PC-9 (cell line): ENCODE measurements at regions not wholly inside any gene's neighbourhood (a gene's known extent, or its start where the extent isn't known, plus 50 kb on each side); places are given as distances from the start of the nearest gene placed in this dataset.

ENCODE experiments used
- EZH2 ChIP-seq: fragments of 200-600 bp; sonication (generic); IDR thresholded peaks from 2 replicates; pipeline ENCODE4 v1.8.0; 2017; ENCODE audit warnings: antibody characterized with exemption, low read depth
- TF ChIP-seq, protein P1 (sequence below): fragments of 200-600 bp; sonication (generic); conservative IDR thresholded peaks from 2 replicates; pipeline ENCODE4 v1.6.1; 2017; ENCODE audit warnings: mixed run types, antibody characterized with exemption, mild to moderate bottlenecking, moderate library complexity

DNA sequence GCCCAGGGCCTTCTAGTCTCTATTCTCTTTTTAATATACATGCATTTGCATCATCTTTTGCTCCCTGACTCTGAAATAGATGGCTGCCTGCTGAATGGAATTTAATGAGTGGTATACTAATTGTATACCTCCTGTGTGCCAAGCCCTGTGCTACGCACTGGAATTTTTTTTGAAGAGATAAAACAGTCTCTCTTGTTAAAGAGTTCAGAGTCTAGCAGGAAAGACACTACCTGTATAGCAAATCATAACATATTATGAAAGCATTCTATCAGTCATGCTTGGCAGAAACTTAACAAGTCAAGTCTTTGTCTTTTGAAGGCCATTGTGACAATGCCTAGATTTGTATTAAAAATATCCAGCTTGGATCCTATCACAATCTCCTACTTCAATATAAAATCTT, 63.7 kb upstream of the SESN3 start:
- TF ChIP-seq, protein P1, sequence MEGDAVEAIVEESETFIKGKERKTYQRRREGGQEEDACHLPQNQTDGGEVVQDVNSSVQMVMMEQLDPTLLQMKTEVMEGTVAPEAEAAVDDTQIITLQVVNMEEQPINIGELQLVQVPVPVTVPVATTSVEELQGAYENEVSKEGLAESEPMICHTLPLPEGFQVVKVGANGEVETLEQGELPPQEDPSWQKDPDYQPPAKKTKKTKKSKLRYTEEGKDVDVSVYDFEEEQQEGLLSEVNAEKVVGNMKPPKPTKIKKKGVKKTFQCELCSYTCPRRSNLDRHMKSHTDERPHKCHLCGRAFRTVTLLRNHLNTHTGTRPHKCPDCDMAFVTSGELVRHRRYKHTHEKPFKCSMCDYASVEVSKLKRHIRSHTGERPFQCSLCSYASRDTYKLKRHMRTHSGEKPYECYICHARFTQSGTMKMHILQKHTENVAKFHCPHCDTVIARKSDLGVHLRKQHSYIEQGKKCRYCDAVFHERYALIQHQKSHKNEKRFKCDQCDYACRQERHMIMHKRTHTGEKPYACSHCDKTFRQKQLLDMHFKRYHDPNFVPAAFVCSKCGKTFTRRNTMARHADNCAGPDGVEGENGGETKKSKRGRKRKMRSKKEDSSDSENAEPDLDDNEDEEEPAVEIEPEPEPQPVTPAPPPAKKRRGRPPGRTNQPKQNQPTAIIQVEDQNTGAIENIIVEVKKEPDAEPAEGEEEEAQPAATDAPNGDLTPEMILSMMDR = no peak
- no peak for TF ChIP-seq EZH2
